GM23338 (cell line): ENCODE measurements at regions not wholly inside any gene's neighbourhood (a gene's known extent, or its start where the extent isn't known, plus 50 kb on each side); places are given as distances from the start of the nearest gene placed in this dataset.

Source experiments
- CREB1 ChIP-seq: fragments of 250-450 bp; sonication (Bioruptor Pico); IDR thresholded peaks from 2 replicates; pipeline ENCODE4 v1.5.0; 2020; ENCODE audit warnings: low read depth, mild to moderate bottlenecking, moderate library complexity
- EZH2 ChIP-seq: fragments of 200-600 bp; sonication (generic); IDR thresholded peaks from one replicate; pipeline ENCODE4 v1.8.0; 2017; ENCODE audit warnings: antibody characterized with exemption, mild to moderate bottlenecking, low read depth; ENCODE audit not compliant: unreplicated experiment
- EZH2phosphoT487 ChIP-seq: fragments of 200-600 bp; sonication (generic); IDR thresholded peaks from one replicate; pipeline ENCODE4 v1.8.1; 2018; ENCODE audit warnings: antibody characterized with exemption; ENCODE audit not compliant: unreplicated experiment
- POLR2AphosphoS5 ChIP-seq: IDR thresholded peaks from 2 replicates; pipeline ENCODE4 v1.6.1; 2016; ENCODE audit warnings: antibody characterized with exemption, low read depth
- TF ChIP-seq, protein P1 (sequence below), 2 experiments: fragments of 200-600 bp in 1 of 2; sonication (generic) in 1 of 2; conservative IDR thresholded peaks; 2 replicates each; pipeline versions ENCODE4 v1.5.1 to v1.6.1; 2016 to 2017; ENCODE audit warnings: antibody characterized with exemption in 2 of 2, low read depth in 2 of 2, mild to moderate bottlenecking in 2 of 2, moderate library complexity in 1 of 2

DNA sequence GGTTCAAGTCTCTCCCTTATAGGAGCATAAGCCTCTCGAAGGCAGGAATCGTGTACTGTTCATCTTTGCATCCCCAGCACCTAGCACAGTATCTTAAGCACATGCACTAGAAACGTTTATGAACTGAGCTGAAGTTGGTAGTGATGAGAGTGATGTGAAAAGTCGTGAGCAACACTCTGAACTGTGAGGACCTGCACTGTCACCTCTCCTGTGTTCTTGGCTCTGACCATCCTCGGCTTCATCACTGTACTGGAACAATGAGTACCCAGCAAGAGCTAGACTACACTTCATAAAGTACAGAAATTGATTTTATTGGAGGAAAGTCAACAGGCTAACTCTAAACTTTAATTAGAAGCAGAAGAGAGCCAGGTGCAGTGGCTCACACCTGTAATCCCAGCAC, 473.6 kb downstream of the BCAT1 start:
- no peak for TF ChIP-seq EZH2phosphoT487
- TF ChIP-seq, protein P1, sequence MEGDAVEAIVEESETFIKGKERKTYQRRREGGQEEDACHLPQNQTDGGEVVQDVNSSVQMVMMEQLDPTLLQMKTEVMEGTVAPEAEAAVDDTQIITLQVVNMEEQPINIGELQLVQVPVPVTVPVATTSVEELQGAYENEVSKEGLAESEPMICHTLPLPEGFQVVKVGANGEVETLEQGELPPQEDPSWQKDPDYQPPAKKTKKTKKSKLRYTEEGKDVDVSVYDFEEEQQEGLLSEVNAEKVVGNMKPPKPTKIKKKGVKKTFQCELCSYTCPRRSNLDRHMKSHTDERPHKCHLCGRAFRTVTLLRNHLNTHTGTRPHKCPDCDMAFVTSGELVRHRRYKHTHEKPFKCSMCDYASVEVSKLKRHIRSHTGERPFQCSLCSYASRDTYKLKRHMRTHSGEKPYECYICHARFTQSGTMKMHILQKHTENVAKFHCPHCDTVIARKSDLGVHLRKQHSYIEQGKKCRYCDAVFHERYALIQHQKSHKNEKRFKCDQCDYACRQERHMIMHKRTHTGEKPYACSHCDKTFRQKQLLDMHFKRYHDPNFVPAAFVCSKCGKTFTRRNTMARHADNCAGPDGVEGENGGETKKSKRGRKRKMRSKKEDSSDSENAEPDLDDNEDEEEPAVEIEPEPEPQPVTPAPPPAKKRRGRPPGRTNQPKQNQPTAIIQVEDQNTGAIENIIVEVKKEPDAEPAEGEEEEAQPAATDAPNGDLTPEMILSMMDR (conservative IDR thresholded peaks at IDR 0.05; ENCODE audit: low read depth in 2 of 2), result no peak
- no peak for TF ChIP-seq POLR2AphosphoS5
- TF ChIP-seq EZH2, result no peak
- no peak for TF ChIP-seq CREB1 (CRISPR knock-in tag)
